ENCODE measurements at regions not wholly inside any gene's neighbourhood (a gene's known extent, or its start where the extent isn't known, plus 50 kb on each side); places are given as distances from the start of the nearest gene placed in this dataset.

GRCh38 chr14:37813732-37814131 lies 218.3 kb downstream of the TTC6 start:
- no TSS peak for BruUV-seq (replicated peaks)
- ChIA-PET POLR2A (no interaction called here), CTCF (no interaction called here)
- Histone ChIP-seq H3K79me2 (ENCODE audit: control insufficient read depth, insufficient read depth, low read length) (no peaks in the 10 kb centered on the region), H3K9me3 (replicated peaks; ENCODE audit: control insufficient read depth, insufficient read depth, low read length) (no peaks in the 10 kb centered on the region), H4K20me1 (replicated peaks; ENCODE audit: control insufficient read depth, extremely low read depth, insufficient read depth, low read length) (no peaks in the 10 kb centered on the region), H3K4me2 (ENCODE audit: insufficient read depth, low read length) (no peak overlapping the region), H3K4me3 (replicated peaks in 1 of 3; ENCODE audit: insufficient read depth in 1 of 3, low read depth in 1 of 3, low read length in 3 of 3) (no peak overlapping the region), H3K4me1 (ENCODE audit: control insufficient read depth, extremely low read depth, insufficient read depth, low read length) (no peaks in the 10 kb centered on the region), H3K36me3 (ENCODE audit: control insufficient read depth in 2 of 2, extremely low read depth in 1 of 2, insufficient read depth in 2 of 2, low read length in 2 of 2) (no peaks in the 10 kb centered on the region), H3K27ac (ENCODE audit: insufficient read depth, low read depth, low read length) (no peak overlapping the region), H2AFZ (ENCODE audit: low read depth, low read length) (no peak overlapping the region), H3K9me1 (replicated peaks; ENCODE audit: control insufficient read depth, extremely low read depth, insufficient read depth, low read length) (no peaks in the 10 kb centered on the region), H3K27me3 (ENCODE audit: control insufficient read depth in 2 of 2, insufficient read depth in 2 of 2, low read length in 2 of 2) (no peaks in the 10 kb centered on the region), H3K9ac (replicated peaks; ENCODE audit: extremely low read depth, insufficient read depth, low read length) (no peak overlapping the region)
- TF ChIP-seq JUN (IDR thresholded peaks at IDR 0.05; ENCODE audit: borderline replicate concordance, insufficient read depth, insufficient read length, low read depth) (no peak), FOS (IDR thresholded peaks at IDR 0.05; ENCODE audit: borderline replicate concordance, insufficient read depth, low read length) (no peak)
- FAIRE-seq (no peak), DNase-seq (ENCODE audit: low read depth, low spot score) (no peak)
- dilution Hi-C loops (cut with MboI; ENCODE audit: extremely low pct_ligation_motif_present, low sequenced_read_pairs), result no loop called here
- intact Hi-C loops (cut with micrococcal nuclease), result no loop called here

- DNase-seq (ENCODE audit: low read depth, low spot score), result no peak
- Histone ChIP-seq H3K9me3 (replicated peaks; ENCODE audit: control insufficient read depth, insufficient read depth, low read length) (no peaks in the 10 kb centered on the region), H3K9me1 (replicated peaks; ENCODE audit: control insufficient read depth, extremely low read depth, insufficient read depth, low read length) (no peaks in the 10 kb centered on the region), H3K27ac (ENCODE audit: insufficient read depth, low read depth, low read length) (no peak overlapping the region), H3K4me1 (ENCODE audit: control insufficient read depth, extremely low read depth, insufficient read depth, low read length) (no peaks in the 10 kb centered on the region), H3K4me3 (replicated peaks in 1 of 3; ENCODE audit: insufficient read depth in 1 of 3, low read depth in 1 of 3, low read length in 3 of 3) (no peak overlapping the region), H2AFZ (ENCODE audit: low read depth, low read length) (no peak overlapping the region), H3K4me2 (ENCODE audit: insufficient read depth, low read length) (no peak overlapping the region), H3K9ac (replicated peaks; ENCODE audit: extremely low read depth, insufficient read depth, low read length) (no peak overlapping the region), H4K20me1 (replicated peaks; ENCODE audit: control insufficient read depth, extremely low read depth, insufficient read depth, low read length) (no peaks in the 10 kb centered on the region), H3K27me3 (ENCODE audit: control insufficient read depth in 2 of 2, insufficient read depth in 2 of 2, low read length in 2 of 2) (no peaks in the 10 kb centered on the region), H3K79me2 (ENCODE audit: control insufficient read depth, insufficient read depth, low read length) (no peaks in the 10 kb centered on the region), H3K36me3 (ENCODE audit: control insufficient read depth in 2 of 2, extremely low read depth in 1 of 2, insufficient read depth in 2 of 2, low read length in 2 of 2) (no peaks in the 10 kb centered on the region)
- no peak for FAIRE-seq
- BruUV-seq (replicated peaks), result no TSS peak
- intact Hi-C loops (cut with micrococcal nuclease) (no loop called here), dilution Hi-C loops (cut with MboI; ENCODE audit: extremely low pct_ligation_motif_present, low sequenced_read_pairs) (no loop called here)
- ChIA-PET CTCF (no interaction called here), POLR2A (no interaction called here)
- TF ChIP-seq JUN (IDR thresholded peaks at IDR 0.05; ENCODE audit: borderline replicate concordance, insufficient read depth, insufficient read length, low read depth) (no peak), POLR2A (IDR thresholded peaks at IDR 0.05; ENCODE audit: low read depth, low read length) (no peak), FOS (IDR thresholded peaks at IDR 0.05; ENCODE audit: borderline replicate concordance, insufficient read depth, low read length) (no peak), POLR2AphosphoS5 (IDR thresholded peaks at IDR 0.05; ENCODE audit: insufficient read depth, low read depth, low read length) (no peak), EZH2 (IDR thresholded peaks at IDR 0.05; ENCODE audit: borderline replicate concordance, low read depth, low read length, severe bottlenecking) (no peak), MAX (IDR thresholded peaks at IDR 0.05; ENCODE audit: insufficient read depth, insufficient read length) (no peak), GATA2 (IDR thresholded peaks at IDR 0.05; ENCODE audit: insufficient read depth, insufficient read length, low read depth, low read length) (no peak), MYC (IDR thresholded peaks at IDR 0.05; ENCODE audit: low read depth, low read length) (no peak), CTCF (IDR thresholded peaks at IDR 0.05; ENCODE audit: extremely low read depth in 1 of 2, insufficient read depth in 1 of 2, low read depth in 1 of 2, low read length in 2 of 2) (no peak)
Observed at GRCh38 chr14:37816135-37816534, 220.7 kb downstream of the TTC6 start.
